Testis (tissue), 2 donors: ENCODE measurements at regions not wholly inside any gene's neighbourhood (a gene's known extent, or its start where the extent isn't known, plus 50 kb on each side); places are given as distances from the start of the nearest gene placed in this dataset.

ENCODE experiments used
- POLR2A ChIP-seq: fragments of 450-650 bp; IDR thresholded peaks from one replicate; pipeline ENCODE4 v1.6.1; 2017; ENCODE audit warnings: antibody characterized with exemption, mild to moderate bottlenecking, moderate library complexity
- TF ChIP-seq, protein P1 (sequence below), 3 experiments: fragments of 450-650 bp in 2 of 3; fragments of 200-600 bp in 1 of 3; sonication (generic) in 1 of 3; IDR thresholded peaks; one replicate each; pipeline ENCODE4 v1.5.1; 2016 to 2019; ENCODE audit warnings: antibody characterized with exemption in 3 of 3, mild to moderate bottlenecking in 2 of 3, moderate library complexity in 1 of 3

DNA sequence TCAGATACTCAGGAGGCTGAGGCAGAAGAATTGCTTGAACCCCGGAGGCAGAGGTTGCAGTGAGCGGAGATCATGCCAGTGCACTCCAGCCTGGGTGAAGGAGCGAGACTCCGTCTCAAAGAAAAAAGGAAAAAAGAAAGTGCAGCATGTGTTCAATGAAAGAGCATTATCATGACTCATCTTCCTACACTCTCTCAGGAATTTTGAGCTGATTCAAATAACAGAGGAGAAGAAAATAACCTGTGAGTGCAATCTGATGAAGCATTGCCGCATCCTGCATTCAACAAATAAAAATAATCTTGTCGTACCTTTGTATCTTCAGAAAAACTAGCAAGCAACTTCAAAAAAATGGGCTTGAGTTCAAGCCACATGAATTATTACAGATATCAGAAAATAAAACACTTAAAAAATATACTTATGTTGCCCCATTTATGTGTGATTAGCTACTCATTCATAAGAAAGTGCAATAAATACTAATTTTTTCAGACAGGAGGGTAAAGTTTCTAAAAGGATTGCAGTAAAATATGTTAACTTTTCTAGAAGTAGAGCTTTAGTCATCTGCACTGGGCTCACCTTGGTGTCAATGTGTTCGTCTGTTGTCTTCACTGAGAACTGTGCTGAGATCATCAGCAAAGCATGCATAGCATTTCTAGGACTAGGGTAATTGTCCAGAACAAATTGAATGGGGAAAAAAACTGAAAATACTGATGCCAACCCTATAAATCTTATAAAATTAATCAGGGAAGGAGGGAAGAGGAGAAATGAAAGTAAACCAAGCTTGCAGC lies 90.4 kb upstream of the VCX3B start:
- TF ChIP-seq, protein P1, sequence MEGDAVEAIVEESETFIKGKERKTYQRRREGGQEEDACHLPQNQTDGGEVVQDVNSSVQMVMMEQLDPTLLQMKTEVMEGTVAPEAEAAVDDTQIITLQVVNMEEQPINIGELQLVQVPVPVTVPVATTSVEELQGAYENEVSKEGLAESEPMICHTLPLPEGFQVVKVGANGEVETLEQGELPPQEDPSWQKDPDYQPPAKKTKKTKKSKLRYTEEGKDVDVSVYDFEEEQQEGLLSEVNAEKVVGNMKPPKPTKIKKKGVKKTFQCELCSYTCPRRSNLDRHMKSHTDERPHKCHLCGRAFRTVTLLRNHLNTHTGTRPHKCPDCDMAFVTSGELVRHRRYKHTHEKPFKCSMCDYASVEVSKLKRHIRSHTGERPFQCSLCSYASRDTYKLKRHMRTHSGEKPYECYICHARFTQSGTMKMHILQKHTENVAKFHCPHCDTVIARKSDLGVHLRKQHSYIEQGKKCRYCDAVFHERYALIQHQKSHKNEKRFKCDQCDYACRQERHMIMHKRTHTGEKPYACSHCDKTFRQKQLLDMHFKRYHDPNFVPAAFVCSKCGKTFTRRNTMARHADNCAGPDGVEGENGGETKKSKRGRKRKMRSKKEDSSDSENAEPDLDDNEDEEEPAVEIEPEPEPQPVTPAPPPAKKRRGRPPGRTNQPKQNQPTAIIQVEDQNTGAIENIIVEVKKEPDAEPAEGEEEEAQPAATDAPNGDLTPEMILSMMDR (IDR thresholded peaks at IDR 0.05), result no peak
- no peak for TF ChIP-seq POLR2A
